HG02970 (cell line): ENCODE measurements at regions not wholly inside any gene's neighbourhood (a gene's known extent, or its start where the extent isn't known, plus 50 kb on each side); places are given as distances from the start of the nearest gene placed in this dataset.
"Not testable (repeated sequence)": the region's sequence is repeated elsewhere in the genome, so short reads cannot be mapped to it uniquely, and the experiment has no call there.

ENCODE experiments used
- ATAC-seq: cut with Tn5 transposase; IDR thresholded peaks from one replicate; pipeline ENCODE4 v1.9.1; 2021; ENCODE audit warnings: mild to moderate bottlenecking, moderate library complexity, moderate number of reproducible peaks; ENCODE audit not compliant: unreplicated experiment, low FRiP score

- ATAC-seq = not testable (repeated sequence)
Measured at GRCh38 chr6:15907220-15907913, 221.5 kb upstream of the MYLIP start.

- no peak for ATAC-seq
Measured at GRCh38 chr6:15906420-15907016, 222.4 kb upstream of the MYLIP start.

- no peak for ATAC-seq
Measured at GRCh38 chr6:15905488-15906419, 223.1 kb upstream of the MYLIP start.

GRCh38 chr6:15904651-15905376 is 224.1 kb upstream of the MYLIP start:
- ATAC-seq = no peak

GRCh38 chr6:15901141-15902115 is 227.5 kb upstream of the MYLIP start:
- peak; percentile 84 for ATAC-seq

- ATAC-seq = no peak
Measured at GRCh38 chr6:15898693-15899092, 230.2 kb upstream of the MYLIP start.

GRCh38 chr6:15897063-15897876 is 231.6 kb upstream of the MYLIP start:
- ATAC-seq = no peak

GRCh38 chr6:15894973-15895725 is 232.3 kb upstream of the DTNBP1 start:
- no peak for ATAC-seq

- no peak for ATAC-seq
Measured at GRCh38 chr6:15893556-15894253, 230.9 kb upstream of the DTNBP1 start.

GRCh38 chr6:15892369-15892768 is 229.5 kb upstream of the DTNBP1 start:
- no peak for ATAC-seq

- ATAC-seq = no peak
Measured at GRCh38 chr6:15888798-15889772, 226.3 kb upstream of the DTNBP1 start.

- ATAC-seq = no peak
Measured at GRCh38 chr6:15887491-15888461, 224.9 kb upstream of the DTNBP1 start.

- no peak for ATAC-seq
Measured at GRCh38 chr6:15885624-15886023, 222.8 kb upstream of the DTNBP1 start.

- not testable (repeated sequence) for ATAC-seq
Measured at GRCh38 chr6:15883593-15883992, 220.8 kb upstream of the DTNBP1 start.

- no peak for ATAC-seq
Measured at GRCh38 chr6:15882915-15883314, 220.1 kb upstream of the DTNBP1 start.
